ENCODE measurements at regions not wholly inside any gene's neighbourhood (a gene's known extent, or its start where the extent isn't known, plus 50 kb on each side); places are given as distances from the start of the nearest gene placed in this dataset.

DNA sequence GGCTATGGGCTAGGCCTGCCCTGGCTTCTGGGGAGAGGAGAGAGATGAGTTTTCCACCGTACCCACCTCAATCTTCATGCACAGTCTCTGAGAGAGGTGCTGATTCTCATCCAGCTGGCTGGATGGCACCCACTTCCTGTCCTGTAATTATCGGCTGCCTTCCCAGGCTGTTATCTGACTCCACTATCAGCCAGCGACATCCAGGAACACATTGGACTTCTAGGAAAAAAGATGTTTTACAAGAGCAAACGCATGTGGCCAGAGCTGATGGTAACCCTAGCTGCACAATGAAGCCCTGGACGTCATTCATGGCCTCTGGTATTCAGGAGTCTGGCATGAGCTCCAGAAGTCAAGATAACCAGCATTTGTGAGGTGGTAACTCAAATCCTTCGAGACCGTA, 137.4 kb downstream of the EHF start:
- Histone ChIP-seq H3K4me2 (ENCODE audit: low read length) (no peak overlapping the region), H4K20me1 (ENCODE audit: low read length) (no peaks in the 10 kb centered on the region), H3K27ac (ENCODE audit: low read length) (peak overlapping the region; percentile 94), H3K9me3 (ENCODE audit: low read length) (no peaks in the 10 kb centered on the region), H3K4me1 (ENCODE audit: insufficient read depth, low read length) (peaks cover 28% of the 10 kb centered on the region), H3K4me3 (ENCODE audit: low read length) (no peak overlapping the region), H3K9me2 (replicated peaks; ENCODE audit: low read length) (no peaks in the 10 kb centered on the region), H3K27me3 (ENCODE audit: low read length) (no peaks in the 10 kb centered on the region), H2AFZ (ENCODE audit: low read length) (no peak overlapping the region), H3F3A (ENCODE audit: low read length, unreplicated experiment) (peaks cover 5% of the 10 kb centered on the region), H3K9ac (ENCODE audit: low read length) (peak overlapping the region; percentile 71; the same call in 1 of the 2 replicates), H3K79me2 (ENCODE audit: low read length) (no peaks in the 10 kb centered on the region), H3K36me3 (ENCODE audit: low read depth, low read length) (no peaks in the 10 kb centered on the region)
- TF ChIP-seq EZH2 (IDR thresholded peaks at IDR 0.05; ENCODE audit: low read length, unreplicated experiment): no peak
- TF ChIP-seq, protein P1, sequence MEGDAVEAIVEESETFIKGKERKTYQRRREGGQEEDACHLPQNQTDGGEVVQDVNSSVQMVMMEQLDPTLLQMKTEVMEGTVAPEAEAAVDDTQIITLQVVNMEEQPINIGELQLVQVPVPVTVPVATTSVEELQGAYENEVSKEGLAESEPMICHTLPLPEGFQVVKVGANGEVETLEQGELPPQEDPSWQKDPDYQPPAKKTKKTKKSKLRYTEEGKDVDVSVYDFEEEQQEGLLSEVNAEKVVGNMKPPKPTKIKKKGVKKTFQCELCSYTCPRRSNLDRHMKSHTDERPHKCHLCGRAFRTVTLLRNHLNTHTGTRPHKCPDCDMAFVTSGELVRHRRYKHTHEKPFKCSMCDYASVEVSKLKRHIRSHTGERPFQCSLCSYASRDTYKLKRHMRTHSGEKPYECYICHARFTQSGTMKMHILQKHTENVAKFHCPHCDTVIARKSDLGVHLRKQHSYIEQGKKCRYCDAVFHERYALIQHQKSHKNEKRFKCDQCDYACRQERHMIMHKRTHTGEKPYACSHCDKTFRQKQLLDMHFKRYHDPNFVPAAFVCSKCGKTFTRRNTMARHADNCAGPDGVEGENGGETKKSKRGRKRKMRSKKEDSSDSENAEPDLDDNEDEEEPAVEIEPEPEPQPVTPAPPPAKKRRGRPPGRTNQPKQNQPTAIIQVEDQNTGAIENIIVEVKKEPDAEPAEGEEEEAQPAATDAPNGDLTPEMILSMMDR (conservative IDR thresholded peaks at IDR 0.05; ENCODE audit: low read depth, low read length): no peak
- no peak for TF ChIP-seq EZH2phosphoT487 (IDR thresholded peaks at IDR 0.05; ENCODE audit: borderline replicate concordance, low read length)
- intact Hi-C loops (cut with micrococcal nuclease): loop anchor here (5.0 kb wide), 1 partner anchor 49 kb away; no protein-coding TSS in a partner anchor
- DNase-seq (no peak), ATAC-seq (no peak)
- no TSS peak for BruUV-seq (replicated peaks)
- POLR2A ChIA-PET (ENCODE audit: unreplicated experiment): no interaction called here
- CTCF ChIA-PET: no interaction called here

DNA sequence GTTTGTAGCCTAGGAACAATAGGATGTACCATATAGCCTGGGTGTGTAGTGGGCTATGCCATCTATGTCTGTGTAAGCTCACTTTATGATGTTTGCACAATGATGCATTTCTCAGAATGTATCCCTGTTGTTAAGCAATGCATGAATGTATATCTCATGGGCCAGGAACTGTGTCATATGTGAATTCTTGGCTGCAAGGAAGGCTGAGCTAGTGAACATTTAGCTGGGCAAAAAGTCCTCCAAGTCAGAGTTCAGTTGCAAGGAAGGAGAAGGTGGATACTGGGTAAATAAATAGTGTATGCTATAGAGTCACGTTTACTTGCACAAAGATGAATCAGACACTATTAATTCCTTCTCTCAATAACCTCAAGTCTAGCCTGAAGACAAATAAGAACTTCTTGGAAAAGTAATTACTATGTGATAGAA, 136.1 kb downstream of the EHF start:
- DNase-seq (peak; percentile 98), ATAC-seq (peak; percentile 94)
- peaks cover 28% of the 10 kb centered on the region for H3K4me1 ChIP-seq (ENCODE audit: insufficient read depth, low read length)
- no peak overlapping the region for H3K4me3 ChIP-seq (ENCODE audit: low read length)
- H3K4me2 ChIP-seq (ENCODE audit: low read length): peak overlapping the region; percentile 70
- peak overlapping the region; percentile 69 for H3K9ac ChIP-seq (ENCODE audit: low read length)
- H3F3A ChIP-seq (ENCODE audit: low read length, unreplicated experiment): peaks cover 5% of the 10 kb centered on the region
- no peaks in the 10 kb centered on the region for H3K9me3 ChIP-seq (ENCODE audit: low read length)
- CTCF ChIA-PET: interaction anchor here (0.5 to 1.5 kb wide), 6 partner anchors 17 to 769 kb away, joined by 3 to 9 read pairs (median 6); no protein-coding TSS in a partner anchor
- no peaks in the 10 kb centered on the region for H3K36me3 ChIP-seq (ENCODE audit: low read depth, low read length)
- BruUV-seq (replicated peaks): no TSS peak
- intact Hi-C loops (cut with micrococcal nuclease): loop anchor here (1.0 to 5.0 kb wide), 8 partner anchors 26 to 170 kb away; partner anchors contain the start of genes APIP and PDHX
- H3K79me2 ChIP-seq (ENCODE audit: low read length): no peaks in the 10 kb centered on the region
- peak overlapping the region; percentile 98 for H3K27ac ChIP-seq (ENCODE audit: low read length)
- no peaks in the 10 kb centered on the region for H4K20me1 ChIP-seq (ENCODE audit: low read length)
- H2AFZ ChIP-seq (ENCODE audit: low read length): no peak overlapping the region
- POLR2A ChIA-PET (ENCODE audit: unreplicated experiment): interaction anchor here (0.5 to 1.0 kb wide), 3 partner anchors 97 to 583 kb away, joined by 3 to 5 read pairs (median 3); no protein-coding TSS in a partner anchor
- H3K9me2 ChIP-seq (replicated peaks; ENCODE audit: low read length): no peaks in the 10 kb centered on the region
- TF ChIP-seq, protein P1 (conservative IDR thresholded peaks at IDR 0.05; ENCODE audit: low read depth, low read length): no peak
- no peak for TF ChIP-seq EZH2phosphoT487 (IDR thresholded peaks at IDR 0.05; ENCODE audit: borderline replicate concordance, low read length)
- TF ChIP-seq EZH2 (IDR thresholded peaks at IDR 0.05; ENCODE audit: low read length, unreplicated experiment): no peak
- no peaks in the 10 kb centered on the region for H3K27me3 ChIP-seq (ENCODE audit: low read length)

DNA sequence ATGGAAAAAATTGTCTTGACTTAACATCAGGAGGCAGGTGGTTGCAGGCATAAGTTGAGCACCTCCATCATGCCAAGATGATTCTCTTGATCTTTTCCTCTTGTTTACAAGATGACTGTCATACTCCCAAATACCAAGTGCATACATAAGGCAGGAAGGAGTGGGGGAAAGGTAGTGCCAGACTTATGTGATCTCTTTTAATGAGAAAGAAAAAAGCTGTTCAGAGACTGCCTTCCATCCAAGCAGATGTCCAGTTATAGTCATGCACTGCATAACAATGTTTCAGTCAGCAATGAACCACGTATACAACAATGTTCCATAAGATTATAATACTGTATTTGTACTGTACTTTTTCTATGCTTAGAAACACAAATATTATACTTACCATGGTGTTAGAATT, 135.7 kb downstream of the EHF start:
- POLR2A ChIA-PET (ENCODE audit: unreplicated experiment): interaction anchor here (1.0 kb wide), 1 partner anchor 97 kb away, joined by 3 read pairs; no protein-coding TSS in a partner anchor
- peaks cover 5% of the 10 kb centered on the region for H3F3A ChIP-seq (ENCODE audit: low read length, unreplicated experiment)
- H3K4me1 ChIP-seq (ENCODE audit: insufficient read depth, low read length): peaks cover 28% of the 10 kb centered on the region
- H3K27ac ChIP-seq (ENCODE audit: low read length): peak overlapping the region; percentile 98
- no peaks in the 10 kb centered on the region for H3K9me2 ChIP-seq (replicated peaks; ENCODE audit: low read length)
- DNase-seq: peak; percentile 66
- H3K27me3 ChIP-seq (ENCODE audit: low read length): no peaks in the 10 kb centered on the region
- BruUV-seq (replicated peaks): TSS peak; percentile 83
- no peaks in the 10 kb centered on the region for H3K9me3 ChIP-seq (ENCODE audit: low read length)
- no peak overlapping the region for H2AFZ ChIP-seq (ENCODE audit: low read length)
- peak overlapping the region; percentile 69 for H3K9ac ChIP-seq (ENCODE audit: low read length)
- H3K36me3 ChIP-seq (ENCODE audit: low read depth, low read length): no peaks in the 10 kb centered on the region
- H3K4me2 ChIP-seq (ENCODE audit: low read length): peak overlapping the region; percentile 70
- no peaks in the 10 kb centered on the region for H4K20me1 ChIP-seq (ENCODE audit: low read length)
- ATAC-seq: peak; percentile 26; the same call in 1 of the 2 replicates
- TF ChIP-seq, protein P1 (conservative IDR thresholded peaks at IDR 0.05; ENCODE audit: low read depth, low read length): no peak
- TF ChIP-seq EZH2phosphoT487 (IDR thresholded peaks at IDR 0.05; ENCODE audit: borderline replicate concordance, low read length) (no peak), EZH2 (IDR thresholded peaks at IDR 0.05; ENCODE audit: low read length, unreplicated experiment) (no peak)
- CTCF ChIA-PET: interaction anchor here (0.5 to 1.5 kb wide), 6 partner anchors 17 to 769 kb away, joined by 3 to 9 read pairs (median 6); no protein-coding TSS in a partner anchor
- no peaks in the 10 kb centered on the region for H3K79me2 ChIP-seq (ENCODE audit: low read length)
- intact Hi-C loops (cut with micrococcal nuclease): loop anchor here (2.0 to 5.0 kb wide), 3 partner anchors 26 to 170 kb away; no protein-coding TSS in a partner anchor
- 0 out of 2 replicates have a peak overlapping the region, but pooled peaks have one; percentile 22 for H3K4me3 ChIP-seq (ENCODE audit: low read length)
